ENCODE measurements at regions not wholly inside any gene's neighbourhood (a gene's known extent, or its start where the extent isn't known, plus 50 kb on each side); places are given as distances from the start of the nearest gene placed in this dataset.
"Not testable (repeated sequence)": the region's sequence is repeated elsewhere in the genome, so short reads cannot be mapped to it uniquely, and the experiment has no call there.

- DNase-seq = no peak
Observed at GRCh38 chr12:28023156-28023887, 50.8 kb upstream of the PTHLH start.

GRCh38 chr12:28024231-28024995 lies 51.9 kb upstream of the PTHLH start:
- no peak for DNase-seq

GRCh38 chr12:28025821-28026505 lies 53.4 kb upstream of the PTHLH start:
- DNase-seq = no peak

- no peak for DNase-seq
Observed at GRCh38 chr12:28026701-28027100, 54.2 kb upstream of the PTHLH start.

GRCh38 chr12:28027328-28027727 lies 54.8 kb upstream of the PTHLH start:
- DNase-seq = no peak

GRCh38 chr12:28027947-28028724 lies 55.6 kb upstream of the PTHLH start:
- DNase-seq = no peak

- DNase-seq = no peak
Observed at GRCh38 chr12:28032811-28033537, 60.4 kb upstream of the PTHLH start.

GRCh38 chr12:28033538-28033915 lies 61.0 kb upstream of the PTHLH start:
- no peak for DNase-seq

GRCh38 chr12:28034271-28034670 lies 61.7 kb upstream of the PTHLH start:
- DNase-seq = no peak

- no peak for DNase-seq
Observed at GRCh38 chr12:28035500-28035899, 63.0 kb upstream of the PTHLH start.

GRCh38 chr12:28036940-28037339 lies 64.4 kb upstream of the PTHLH start:
- DNase-seq = no peak

GRCh38 chr12:28040246-28040645 lies 67.7 kb upstream of the PTHLH start:
- DNase-seq = no peak

- DNase-seq = not testable (repeated sequence)
Observed at GRCh38 chr12:28046600-28046999, 74.1 kb upstream of the PTHLH start.

- DNase-seq = no peak
Observed at GRCh38 chr12:28050606-28051005, 78.1 kb upstream of the PTHLH start.

- DNase-seq = no peak
Observed at GRCh38 chr12:28051516-28052354, 79.2 kb upstream of the PTHLH start.

GRCh38 chr12:28053564-28053963 lies 81.0 kb upstream of the PTHLH start:
- DNase-seq = no peak

- peak in 1 of 51 donors; percentile 24 for DNase-seq
Observed at GRCh38 chr12:28054583-28054982, 82.0 kb upstream of the PTHLH start.

GRCh38 chr12:28057856-28058615 lies 85.5 kb upstream of the PTHLH start:
- no peak for DNase-seq

- no peak for DNase-seq
Observed at GRCh38 chr12:28059220-28059619, 86.7 kb upstream of the PTHLH start.

All from hypothalamus (tissue), 51 donors.